ENCODE measurements at regions not wholly inside any gene's neighbourhood (a gene's known extent, or its start where the extent isn't known, plus 50 kb on each side); places are given as distances from the start of the nearest gene placed in this dataset.

GRCh38 chr3:76096036-76096435, 310.7 kb upstream of the ZNF717 start:
- TF ChIP-seq, protein P1, sequence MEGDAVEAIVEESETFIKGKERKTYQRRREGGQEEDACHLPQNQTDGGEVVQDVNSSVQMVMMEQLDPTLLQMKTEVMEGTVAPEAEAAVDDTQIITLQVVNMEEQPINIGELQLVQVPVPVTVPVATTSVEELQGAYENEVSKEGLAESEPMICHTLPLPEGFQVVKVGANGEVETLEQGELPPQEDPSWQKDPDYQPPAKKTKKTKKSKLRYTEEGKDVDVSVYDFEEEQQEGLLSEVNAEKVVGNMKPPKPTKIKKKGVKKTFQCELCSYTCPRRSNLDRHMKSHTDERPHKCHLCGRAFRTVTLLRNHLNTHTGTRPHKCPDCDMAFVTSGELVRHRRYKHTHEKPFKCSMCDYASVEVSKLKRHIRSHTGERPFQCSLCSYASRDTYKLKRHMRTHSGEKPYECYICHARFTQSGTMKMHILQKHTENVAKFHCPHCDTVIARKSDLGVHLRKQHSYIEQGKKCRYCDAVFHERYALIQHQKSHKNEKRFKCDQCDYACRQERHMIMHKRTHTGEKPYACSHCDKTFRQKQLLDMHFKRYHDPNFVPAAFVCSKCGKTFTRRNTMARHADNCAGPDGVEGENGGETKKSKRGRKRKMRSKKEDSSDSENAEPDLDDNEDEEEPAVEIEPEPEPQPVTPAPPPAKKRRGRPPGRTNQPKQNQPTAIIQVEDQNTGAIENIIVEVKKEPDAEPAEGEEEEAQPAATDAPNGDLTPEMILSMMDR (IDR thresholded peaks at IDR 0.05; ENCODE audit: insufficient read depth, low read length) = no peak
- no peak for TF ChIP-seq SPI1 (IDR thresholded peaks at IDR 0.05; ENCODE audit: borderline replicate concordance, low read depth)
- no peak for TF ChIP-seq GABPA (IDR thresholded peaks at IDR 0.05; ENCODE audit: low read depth)
- no peak for TF ChIP-seq POLR2AphosphoS5 (IDR thresholded peaks at IDR 0.05; ENCODE audit: low read depth)
- TF ChIP-seq, protein P2, sequence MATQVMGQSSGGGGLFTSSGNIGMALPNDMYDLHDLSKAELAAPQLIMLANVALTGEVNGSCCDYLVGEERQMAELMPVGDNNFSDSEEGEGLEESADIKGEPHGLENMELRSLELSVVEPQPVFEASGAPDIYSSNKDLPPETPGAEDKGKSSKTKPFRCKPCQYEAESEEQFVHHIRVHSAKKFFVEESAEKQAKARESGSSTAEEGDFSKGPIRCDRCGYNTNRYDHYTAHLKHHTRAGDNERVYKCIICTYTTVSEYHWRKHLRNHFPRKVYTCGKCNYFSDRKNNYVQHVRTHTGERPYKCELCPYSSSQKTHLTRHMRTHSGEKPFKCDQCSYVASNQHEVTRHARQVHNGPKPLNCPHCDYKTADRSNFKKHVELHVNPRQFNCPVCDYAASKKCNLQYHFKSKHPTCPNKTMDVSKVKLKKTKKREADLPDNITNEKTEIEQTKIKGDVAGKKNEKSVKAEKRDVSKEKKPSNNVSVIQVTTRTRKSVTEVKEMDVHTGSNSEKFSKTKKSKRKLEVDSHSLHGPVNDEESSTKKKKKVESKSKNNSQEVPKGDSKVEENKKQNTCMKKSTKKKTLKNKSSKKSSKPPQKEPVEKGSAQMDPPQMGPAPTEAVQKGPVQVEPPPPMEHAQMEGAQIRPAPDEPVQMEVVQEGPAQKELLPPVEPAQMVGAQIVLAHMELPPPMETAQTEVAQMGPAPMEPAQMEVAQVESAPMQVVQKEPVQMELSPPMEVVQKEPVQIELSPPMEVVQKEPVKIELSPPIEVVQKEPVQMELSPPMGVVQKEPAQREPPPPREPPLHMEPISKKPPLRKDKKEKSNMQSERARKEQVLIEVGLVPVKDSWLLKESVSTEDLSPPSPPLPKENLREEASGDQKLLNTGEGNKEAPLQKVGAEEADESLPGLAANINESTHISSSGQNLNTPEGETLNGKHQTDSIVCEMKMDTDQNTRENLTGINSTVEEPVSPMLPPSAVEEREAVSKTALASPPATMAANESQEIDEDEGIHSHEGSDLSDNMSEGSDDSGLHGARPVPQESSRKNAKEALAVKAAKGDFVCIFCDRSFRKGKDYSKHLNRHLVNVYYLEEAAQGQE (IDR thresholded peaks at IDR 0.05; ENCODE audit: insufficient replicate concordance, low read depth) = no peak
- H3K4me3 ChIP-seq (replicated peaks; ENCODE audit: insufficient read depth, low read length) = no peak overlapping the region
- no peaks in the 10 kb centered on the region for H3K27me3 ChIP-seq (ENCODE audit: insufficient read depth, poor library complexity, severe bottlenecking)
- H3K27ac ChIP-seq (replicated peaks) = no peak overlapping the region
- no peak for DNase-seq (ENCODE audit: low read depth in 1 of 2, low spot score in 1 of 2)

DNA sequence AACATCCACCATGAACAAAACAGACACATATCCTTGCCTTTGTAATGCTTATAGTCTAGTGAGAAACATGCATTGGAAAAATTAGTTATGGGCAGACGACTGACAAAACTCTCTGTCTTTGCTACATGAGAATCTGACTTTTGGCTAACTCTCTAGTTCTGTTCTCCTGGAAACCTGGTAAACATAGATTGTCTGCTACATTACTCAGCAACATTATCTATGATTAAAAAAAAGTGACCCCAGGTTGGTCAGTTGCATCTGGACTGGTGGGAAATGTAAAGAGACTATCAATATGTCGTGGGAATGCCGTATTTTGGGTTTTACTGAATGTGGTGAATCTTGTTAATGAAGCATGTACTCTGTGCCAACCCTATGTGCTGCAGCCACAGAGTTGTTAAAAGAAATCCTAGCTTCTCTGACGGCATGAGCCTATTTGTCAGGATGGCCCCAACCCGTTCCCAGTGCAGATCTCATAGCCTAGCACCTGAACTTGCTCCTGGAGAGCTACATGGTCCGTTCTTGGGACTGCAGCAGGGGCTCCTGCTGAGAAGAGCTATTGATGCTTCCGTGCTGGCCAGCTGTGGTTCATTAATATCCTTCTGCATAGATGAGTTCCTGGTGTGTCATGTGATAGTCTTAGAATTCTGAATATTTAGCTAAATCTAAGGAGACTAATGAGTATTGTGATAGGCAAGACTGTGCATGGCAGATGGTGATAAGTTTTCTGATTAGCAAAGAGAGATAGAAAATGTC, 311.7 kb upstream of the ZNF717 start:
- no peak overlapping the region for H3K4me3 ChIP-seq (replicated peaks; ENCODE audit: insufficient read depth, low read length)
- TF ChIP-seq, protein P1 (IDR thresholded peaks at IDR 0.05; ENCODE audit: insufficient read depth, low read length) = no peak
- TF ChIP-seq SPI1 (IDR thresholded peaks at IDR 0.05; ENCODE audit: borderline replicate concordance, low read depth) (no peak), POLR2AphosphoS5 (IDR thresholded peaks at IDR 0.05; ENCODE audit: low read depth) (no peak), GABPA (IDR thresholded peaks at IDR 0.05; ENCODE audit: low read depth) (no peak)
- TF ChIP-seq, protein P2 (IDR thresholded peaks at IDR 0.05; ENCODE audit: insufficient replicate concordance, low read depth) = no peak
- H3K27me3 ChIP-seq (ENCODE audit: insufficient read depth, poor library complexity, severe bottlenecking) = no peaks in the 10 kb centered on the region
- no peak for DNase-seq (ENCODE audit: low read depth in 1 of 2, low spot score in 1 of 2)
- no peak overlapping the region for H3K27ac ChIP-seq (replicated peaks)

DNA sequence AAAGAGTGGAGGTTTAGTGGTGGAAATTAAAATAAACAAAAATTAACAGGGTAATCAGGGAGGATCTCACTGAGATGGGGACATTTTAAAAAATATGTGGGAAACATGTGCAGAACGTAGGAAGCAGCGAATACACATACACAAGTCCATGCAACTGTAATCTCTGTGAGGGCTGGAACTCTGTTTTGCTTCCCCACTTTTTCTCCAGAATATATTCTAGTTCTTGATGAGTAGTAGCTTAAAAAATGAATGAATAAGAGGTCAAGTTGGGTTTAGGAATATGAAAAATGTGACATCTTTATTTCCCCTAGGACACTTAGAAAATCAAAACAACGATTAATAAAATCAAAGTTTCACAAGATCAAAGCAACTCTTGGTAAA, 312.2 kb upstream of the ZNF717 start:
- no peak overlapping the region for H3K27ac ChIP-seq (replicated peaks)
- H3K27me3 ChIP-seq (ENCODE audit: insufficient read depth, poor library complexity, severe bottlenecking) = no peaks in the 10 kb centered on the region
- TF ChIP-seq, protein P2 (IDR thresholded peaks at IDR 0.05; ENCODE audit: insufficient replicate concordance, low read depth) = no peak
- no peak for TF ChIP-seq GABPA (IDR thresholded peaks at IDR 0.05; ENCODE audit: low read depth)
- no peak for TF ChIP-seq SPI1 (IDR thresholded peaks at IDR 0.05; ENCODE audit: borderline replicate concordance, low read depth)
- TF ChIP-seq, protein P1 (IDR thresholded peaks at IDR 0.05; ENCODE audit: insufficient read depth, low read length) = no peak
- TF ChIP-seq POLR2AphosphoS5 (IDR thresholded peaks at IDR 0.05; ENCODE audit: low read depth) = no peak
- no peak for DNase-seq (ENCODE audit: low read depth in 1 of 2, low spot score in 1 of 2)
- no peak overlapping the region for H3K4me3 ChIP-seq (replicated peaks; ENCODE audit: insufficient read depth, low read length)

Measured in HL-60 (cell line).